ENCODE measurements at regions not wholly inside any gene's neighbourhood (a gene's known extent, or its start where the extent isn't known, plus 50 kb on each side); places are given as distances from the start of the nearest gene placed in this dataset.

DNA sequence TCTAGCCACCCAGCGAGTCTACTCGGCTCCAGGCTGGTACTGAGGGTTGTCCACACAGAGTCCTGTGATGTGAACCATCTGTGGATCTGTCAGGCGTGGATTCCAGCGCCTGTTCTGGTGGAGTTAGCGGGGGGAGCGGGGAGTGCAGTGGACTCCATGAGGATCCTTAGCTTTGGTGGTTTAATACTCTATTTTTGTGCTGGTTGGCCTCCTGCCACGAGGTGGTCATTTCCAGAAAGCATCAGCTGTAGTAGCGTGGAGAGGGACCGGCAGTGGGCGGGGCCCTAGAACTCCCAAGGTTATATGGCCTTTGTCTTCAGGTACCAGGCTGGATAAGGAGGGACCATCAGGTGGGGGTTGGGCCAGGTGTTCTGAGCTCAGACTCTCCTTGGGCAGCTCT is 446.5 kb downstream of the EDEM1 start:
- Histone ChIP-seq H3K36me3 (no peaks in the 10 kb centered on the region), H3K4me1 (no peaks in the 10 kb centered on the region), H3K9me3 (peaks cover 0 to 23% (median 11%) of the 10 kb centered on the region in 8 donors), H3K4me3 (no peak overlapping the region), H3K27me3 (replicated peaks in 1 of 7) (no peaks in the 10 kb centered on the region), H3K27ac (no peak overlapping the region)
- no peak for DNase-seq
- 77 to 85% (median 81%) methylated on average over 8 to 10 of the region's 10 CpGs for WGBS, 5 donors
- intact Hi-C loops (cut with DNase I; ENCODE audit: low total_unique reads), result no loop called here
- TF ChIP-seq POLR2AphosphoS5 (IDR thresholded peaks at IDR 0.05) (no peak), POLR2A (IDR thresholded peaks at IDR 0.05) (no peak)
- TF ChIP-seq, protein P1, sequence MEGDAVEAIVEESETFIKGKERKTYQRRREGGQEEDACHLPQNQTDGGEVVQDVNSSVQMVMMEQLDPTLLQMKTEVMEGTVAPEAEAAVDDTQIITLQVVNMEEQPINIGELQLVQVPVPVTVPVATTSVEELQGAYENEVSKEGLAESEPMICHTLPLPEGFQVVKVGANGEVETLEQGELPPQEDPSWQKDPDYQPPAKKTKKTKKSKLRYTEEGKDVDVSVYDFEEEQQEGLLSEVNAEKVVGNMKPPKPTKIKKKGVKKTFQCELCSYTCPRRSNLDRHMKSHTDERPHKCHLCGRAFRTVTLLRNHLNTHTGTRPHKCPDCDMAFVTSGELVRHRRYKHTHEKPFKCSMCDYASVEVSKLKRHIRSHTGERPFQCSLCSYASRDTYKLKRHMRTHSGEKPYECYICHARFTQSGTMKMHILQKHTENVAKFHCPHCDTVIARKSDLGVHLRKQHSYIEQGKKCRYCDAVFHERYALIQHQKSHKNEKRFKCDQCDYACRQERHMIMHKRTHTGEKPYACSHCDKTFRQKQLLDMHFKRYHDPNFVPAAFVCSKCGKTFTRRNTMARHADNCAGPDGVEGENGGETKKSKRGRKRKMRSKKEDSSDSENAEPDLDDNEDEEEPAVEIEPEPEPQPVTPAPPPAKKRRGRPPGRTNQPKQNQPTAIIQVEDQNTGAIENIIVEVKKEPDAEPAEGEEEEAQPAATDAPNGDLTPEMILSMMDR (IDR thresholded peaks at IDR 0.05 in 8 of 11, conservative IDR thresholded peaks at IDR 0.05 in 3 of 11), result no peak

DNA sequence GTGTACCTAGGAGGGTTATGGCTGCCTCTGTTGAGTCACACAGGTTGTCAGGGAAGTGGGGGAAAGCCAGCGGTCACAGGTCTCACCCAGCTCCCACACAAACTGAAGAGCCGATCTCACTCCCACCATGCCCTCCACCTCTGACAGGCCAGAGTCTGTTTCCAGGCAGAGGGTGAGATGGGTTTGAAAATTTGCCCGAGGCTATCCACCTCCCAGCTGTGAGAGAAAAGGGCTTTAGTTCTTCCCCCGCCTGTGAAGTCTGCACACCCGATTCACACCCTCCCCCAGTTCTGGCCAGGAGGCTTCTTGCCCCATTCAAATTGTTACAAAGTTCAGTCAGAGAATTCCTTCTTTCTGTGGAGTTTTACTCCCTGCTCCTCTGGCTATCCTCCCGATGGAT is 446.9 kb downstream of the EDEM1 start:
- no peaks in the 10 kb centered on the region for H3K4me1 ChIP-seq
- peaks cover 0 to 27% (median 15%) of the 10 kb centered on the region in 8 donors for H3K9me3 ChIP-seq
- intact Hi-C loops (cut with DNase I; ENCODE audit: low total_unique reads), result no loop called here
- no peak for DNase-seq
- no peaks in the 10 kb centered on the region for H3K27me3 ChIP-seq (replicated peaks in 1 of 7)
- no peaks in the 10 kb centered on the region for H3K36me3 ChIP-seq
- no peak overlapping the region for H3K27ac ChIP-seq
- 72 to 94% (median 84%) methylated on average over 4 to 6 of the region's 6 CpGs for WGBS, 5 donors
- TF ChIP-seq, protein P1 (IDR thresholded peaks at IDR 0.05 in 8 of 11, conservative IDR thresholded peaks at IDR 0.05 in 3 of 11), result no peak
- TF ChIP-seq POLR2AphosphoS5 (IDR thresholded peaks at IDR 0.05) (no peak), POLR2A (IDR thresholded peaks at IDR 0.05) (no peak)
- no peak overlapping the region for H3K4me3 ChIP-seq

DNA sequence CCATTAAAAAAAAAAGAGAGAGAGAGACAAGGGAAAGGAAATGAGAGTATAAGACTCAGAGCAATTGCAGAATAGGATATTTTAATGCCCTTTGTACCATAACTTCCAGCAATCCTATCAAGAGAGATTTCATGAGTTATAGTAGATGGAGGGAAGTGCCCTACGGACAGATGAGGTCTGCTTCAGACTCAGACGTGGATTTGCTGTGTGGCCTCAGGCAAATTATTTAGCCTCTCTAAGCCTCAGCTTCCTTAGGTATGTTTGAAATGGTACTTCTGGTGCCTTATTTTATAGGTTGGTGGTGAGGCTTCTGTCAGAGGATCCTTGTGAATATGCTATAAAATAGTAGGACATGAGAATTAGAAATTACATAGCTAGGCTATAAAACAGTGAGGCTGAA is 448.2 kb downstream of the EDEM1 start:
- H3K27ac ChIP-seq, result no peak overlapping the region
- H3K4me1 ChIP-seq, result no peaks in the 10 kb centered on the region
- H3K36me3 ChIP-seq, result no peaks in the 10 kb centered on the region
- peaks cover 0 to 39% (median 17%) of the 10 kb centered on the region in 8 donors for H3K9me3 ChIP-seq
- no peak overlapping the region for H3K4me3 ChIP-seq
- no peak for DNase-seq
- no peaks in the 10 kb centered on the region for H3K27me3 ChIP-seq (replicated peaks in 1 of 7)
- TF ChIP-seq POLR2A (IDR thresholded peaks at IDR 0.05) (no peak), POLR2AphosphoS5 (IDR thresholded peaks at IDR 0.05) (no peak)
- TF ChIP-seq, protein P1 (IDR thresholded peaks at IDR 0.05 in 8 of 11, conservative IDR thresholded peaks at IDR 0.05 in 3 of 11), result no peak
- WGBS, 5 donors, result 69 to 85% (median 80%) methylated on average over 2 of the region's 2 CpGs
- intact Hi-C loops (cut with DNase I; ENCODE audit: low total_unique reads), result no loop called here

DNA sequence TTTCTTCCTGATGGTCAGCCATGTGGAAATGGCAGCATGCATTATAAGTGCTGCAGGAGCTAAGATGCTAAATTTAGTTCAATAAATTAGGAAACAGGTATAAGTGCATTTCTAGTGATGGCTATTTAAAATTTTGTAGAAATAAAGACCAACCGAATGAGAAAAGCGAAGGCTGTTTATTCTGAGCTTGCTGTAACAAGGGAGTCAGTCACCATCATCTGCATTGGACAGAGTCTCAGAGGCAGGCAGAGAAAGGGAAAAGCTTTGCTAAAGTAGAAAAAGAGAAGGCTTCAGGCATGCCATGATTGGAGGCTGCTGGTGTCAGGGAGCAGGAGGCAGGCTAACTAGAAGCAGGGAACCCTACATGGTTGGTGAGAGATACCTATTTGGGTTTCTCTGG is 451.0 kb downstream of the EDEM1 start:
- Histone ChIP-seq H3K27me3 (replicated peaks in 1 of 7) (no peaks in the 10 kb centered on the region), H3K4me1 (no peaks in the 10 kb centered on the region), H3K36me3 (no peaks in the 10 kb centered on the region), H3K27ac (no peak overlapping the region), H3K9me3 (peaks cover 0 to 40% (median 17%) of the 10 kb centered on the region in 8 donors), H3K4me3 (no peak overlapping the region)
- WGBS, 5 donors, result 69 to 94% (median 90%) methylated on average over 2 of the region's 2 CpGs
- intact Hi-C loops (cut with DNase I; ENCODE audit: low total_unique reads), result no loop called here
- no peak for DNase-seq
- TF ChIP-seq POLR2A (IDR thresholded peaks at IDR 0.05) (no peak), POLR2AphosphoS5 (IDR thresholded peaks at IDR 0.05) (no peak)
- TF ChIP-seq, protein P1 (IDR thresholded peaks at IDR 0.05 in 8 of 11, conservative IDR thresholded peaks at IDR 0.05 in 3 of 11), result no peak

Data from spleen (tissue), 11 donors.